GM20431 (cell line): ENCODE measurements at regions not wholly inside any gene's neighbourhood (a gene's known extent, or its start where the extent isn't known, plus 50 kb on each side); places are given as distances from the start of the nearest gene placed in this dataset.

Experiments used
- in situ Hi-C: fragments of 300-500 bp; cut with MseI, MboI; formaldehyde crosslinking; loops from one replicate; pipeline ENCODE4 v1.15.0; 2020; ENCODE audit warnings: low sequenced_read_pairs; ENCODE audit not compliant: unreplicated experiment

DNA sequence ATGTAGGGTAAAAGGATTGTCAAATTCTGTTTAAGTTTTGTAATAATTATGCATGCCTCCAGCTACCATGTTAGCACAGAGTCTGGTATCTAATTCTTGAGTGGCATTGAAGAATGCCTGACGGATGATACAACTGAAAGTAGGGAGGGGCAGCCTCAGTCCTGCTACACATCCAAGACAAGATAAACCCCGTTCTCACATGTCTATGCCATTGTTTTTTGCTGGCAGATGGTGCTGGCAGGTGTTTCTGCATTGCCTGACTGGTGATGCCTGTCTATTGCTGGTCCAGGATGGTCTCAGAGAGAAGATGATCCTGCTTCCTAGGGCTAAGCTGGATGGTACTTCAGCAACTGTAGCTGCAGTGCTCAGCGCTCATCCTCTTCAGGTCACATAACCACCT is 245.8 kb upstream of the NAV3 start:
- in situ Hi-C loops, result no loop called here

DNA sequence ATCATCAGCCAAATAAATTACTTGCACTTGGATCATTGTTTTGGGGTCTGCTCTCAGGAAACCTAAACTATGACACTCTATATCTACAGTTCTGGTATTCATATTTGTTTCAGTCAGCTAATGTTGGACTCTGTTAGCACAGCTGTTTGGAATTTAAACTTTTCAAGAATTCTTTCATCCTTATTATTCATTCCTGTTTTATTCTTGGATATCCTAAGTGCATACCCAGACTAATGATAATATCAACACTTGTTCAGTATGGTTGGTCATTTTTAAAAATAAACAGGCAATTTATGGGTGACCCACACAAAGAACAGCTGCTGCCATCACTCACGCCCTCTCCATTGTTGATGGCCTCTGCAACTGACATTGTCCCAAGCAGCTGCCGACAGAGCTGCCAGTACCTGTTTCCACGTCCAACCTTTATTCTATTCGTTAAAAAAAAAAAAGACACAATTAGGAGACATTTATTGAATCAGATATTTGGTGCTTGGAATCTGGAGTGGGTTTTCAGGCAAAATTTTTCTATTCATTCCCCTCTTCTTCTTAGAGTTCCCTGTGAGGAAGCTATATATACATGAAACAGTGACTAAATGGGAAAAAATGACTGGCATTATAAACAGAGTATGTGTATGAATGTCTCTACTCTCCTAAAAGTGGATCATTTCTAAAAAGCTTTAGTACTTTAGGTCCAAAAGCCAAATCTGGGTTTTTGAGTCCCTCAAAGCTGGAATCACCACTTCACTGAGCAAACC is 252.1 kb upstream of the NAV3 start:
- in situ Hi-C loops, result no loop called here

DNA sequence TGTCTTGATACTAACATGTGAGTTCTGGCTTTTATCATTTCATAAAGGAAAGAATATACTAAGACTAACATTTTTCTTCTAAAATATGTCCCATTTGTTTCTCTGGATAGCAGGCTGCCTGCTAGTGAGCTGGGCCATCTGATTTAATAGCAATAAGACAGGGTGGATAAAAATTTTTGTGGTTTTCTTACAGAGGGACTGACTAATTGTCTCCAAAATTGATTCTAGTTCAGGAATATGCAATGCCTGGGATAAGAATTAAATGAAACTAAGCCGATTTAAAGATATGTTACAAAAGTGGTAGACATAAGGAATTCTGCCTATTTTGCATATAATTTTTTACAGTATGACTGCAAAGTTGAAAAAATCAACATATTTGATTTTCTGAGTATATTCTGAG is 252.9 kb upstream of the NAV3 start:
- in situ Hi-C loops, result no loop called here

DNA sequence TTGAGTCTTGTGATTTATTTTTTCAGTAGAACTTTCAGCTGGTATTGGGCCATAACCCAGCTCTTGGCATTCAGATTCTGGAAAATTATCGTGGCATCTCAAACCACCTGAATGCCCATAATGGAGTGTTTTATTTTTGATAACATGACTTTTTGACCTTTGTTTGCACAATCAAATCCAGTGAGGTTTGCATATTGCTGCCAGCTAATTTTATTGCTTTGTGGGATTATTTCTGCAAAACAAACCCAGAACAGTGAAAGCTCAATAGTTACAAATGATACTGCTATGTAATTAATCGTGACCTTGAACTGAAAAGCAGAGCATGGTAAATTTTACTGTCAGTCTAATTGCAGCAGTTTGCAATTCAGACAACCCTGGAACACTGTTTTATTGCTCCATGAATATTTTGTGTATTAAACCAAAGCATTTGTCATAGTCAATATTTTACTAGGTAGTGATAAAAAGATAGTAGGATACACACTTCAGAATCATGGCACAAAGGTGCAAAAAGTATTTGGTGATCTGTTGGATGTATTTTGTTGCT is 255.2 kb upstream of the NAV3 start:
- in situ Hi-C loops, result no loop called here

DNA sequence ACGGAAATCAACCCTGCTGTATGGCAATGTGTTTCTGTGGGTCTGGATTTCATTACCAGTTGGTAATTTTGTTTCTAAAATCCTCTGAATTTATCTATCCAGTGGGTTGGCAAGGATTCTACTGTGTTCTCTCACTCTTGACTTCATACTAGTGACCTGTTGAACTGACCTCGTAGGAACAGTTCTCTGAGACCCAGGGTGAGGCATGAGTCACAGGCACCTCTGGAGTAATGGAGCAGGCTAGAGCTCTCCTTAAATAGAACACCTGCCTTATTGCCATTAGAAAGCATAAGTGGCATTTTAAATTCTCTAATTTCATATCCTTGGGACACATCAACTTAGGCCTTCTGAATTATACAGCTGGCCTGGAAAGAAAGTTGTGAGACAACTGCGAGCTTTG is 258.3 kb upstream of the NAV3 start:
- in situ Hi-C loops, result no loop called here

DNA sequence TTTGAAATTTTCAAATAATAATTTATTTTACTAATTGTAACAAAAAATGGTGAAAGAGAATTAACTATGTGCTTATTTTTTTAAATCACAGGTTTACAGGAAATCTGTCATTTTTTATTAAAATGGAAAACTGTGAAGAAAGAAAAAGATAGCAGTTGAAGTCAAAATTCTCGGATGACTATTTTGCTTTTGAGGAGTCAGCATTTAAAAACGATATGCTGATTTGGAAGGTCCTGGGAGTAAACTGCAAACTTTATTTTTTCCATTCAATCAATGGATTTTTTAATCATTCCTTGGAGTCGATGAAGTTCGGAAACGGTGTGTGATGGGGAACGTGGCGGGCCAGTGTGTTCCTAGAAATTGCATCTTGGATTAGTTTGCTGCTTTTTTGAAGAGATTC is 258.9 kb upstream of the NAV3 start:
- in situ Hi-C loops, result no loop called here

DNA sequence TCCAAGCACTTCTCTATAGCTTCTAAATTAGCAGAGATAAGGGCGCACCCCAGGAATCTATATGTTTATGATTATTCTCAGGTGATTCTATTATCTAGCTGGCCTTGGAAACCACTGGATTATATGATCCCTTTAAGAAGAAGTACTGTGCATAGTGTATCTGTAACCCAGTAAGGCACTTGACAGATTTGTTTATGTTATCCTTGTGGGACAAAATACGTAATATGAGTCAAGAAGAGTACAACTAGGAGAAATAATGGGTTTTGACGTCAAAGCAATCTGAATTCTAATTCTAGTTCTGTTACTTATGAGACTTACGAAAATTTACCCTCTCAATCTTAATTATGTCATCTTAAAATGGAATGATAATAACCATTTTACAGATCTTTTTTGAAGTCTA is 259.6 kb upstream of the NAV3 start:
- in situ Hi-C loops, result no loop called here

DNA sequence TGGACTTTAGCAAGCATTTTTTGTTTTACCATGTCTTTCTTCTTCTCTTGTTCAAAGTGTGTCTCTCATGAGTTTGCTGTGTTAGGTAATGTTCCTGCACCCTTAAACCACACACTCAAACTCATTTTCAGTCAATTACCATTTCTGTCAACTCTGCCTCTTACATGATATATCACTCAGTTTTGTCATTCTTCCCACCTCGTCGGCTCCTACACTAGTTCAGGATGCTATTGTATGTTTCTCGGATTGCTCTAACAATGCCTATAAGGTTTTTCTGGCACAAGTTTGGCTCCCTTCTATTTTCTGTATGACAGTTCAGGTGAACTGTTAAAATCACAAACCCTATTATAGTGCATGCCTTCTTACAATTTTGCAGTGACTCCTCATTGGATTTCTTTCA is 260.8 kb upstream of the NAV3 start:
- in situ Hi-C loops, result no loop called here

DNA sequence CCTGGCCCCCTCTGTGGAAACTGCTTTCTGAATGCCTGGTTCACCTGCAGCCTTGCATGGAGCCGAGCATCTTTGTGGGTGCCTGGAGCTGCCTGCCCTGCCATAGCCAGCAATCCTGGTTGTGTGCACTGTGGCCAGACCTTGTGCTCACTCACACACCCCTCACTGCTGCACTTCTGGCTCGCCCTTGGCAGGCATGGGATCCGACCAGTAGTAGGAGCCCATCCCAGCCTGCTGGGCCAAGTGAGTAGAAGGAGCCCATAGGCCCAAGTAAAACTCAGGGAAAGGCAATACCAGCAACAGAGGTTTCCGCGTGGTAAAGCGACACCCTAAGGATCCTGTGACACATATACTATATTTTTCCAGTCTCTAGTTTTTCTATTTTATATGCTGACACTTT is 270.0 kb upstream of the NAV3 start:
- in situ Hi-C loops, result no loop called here

DNA sequence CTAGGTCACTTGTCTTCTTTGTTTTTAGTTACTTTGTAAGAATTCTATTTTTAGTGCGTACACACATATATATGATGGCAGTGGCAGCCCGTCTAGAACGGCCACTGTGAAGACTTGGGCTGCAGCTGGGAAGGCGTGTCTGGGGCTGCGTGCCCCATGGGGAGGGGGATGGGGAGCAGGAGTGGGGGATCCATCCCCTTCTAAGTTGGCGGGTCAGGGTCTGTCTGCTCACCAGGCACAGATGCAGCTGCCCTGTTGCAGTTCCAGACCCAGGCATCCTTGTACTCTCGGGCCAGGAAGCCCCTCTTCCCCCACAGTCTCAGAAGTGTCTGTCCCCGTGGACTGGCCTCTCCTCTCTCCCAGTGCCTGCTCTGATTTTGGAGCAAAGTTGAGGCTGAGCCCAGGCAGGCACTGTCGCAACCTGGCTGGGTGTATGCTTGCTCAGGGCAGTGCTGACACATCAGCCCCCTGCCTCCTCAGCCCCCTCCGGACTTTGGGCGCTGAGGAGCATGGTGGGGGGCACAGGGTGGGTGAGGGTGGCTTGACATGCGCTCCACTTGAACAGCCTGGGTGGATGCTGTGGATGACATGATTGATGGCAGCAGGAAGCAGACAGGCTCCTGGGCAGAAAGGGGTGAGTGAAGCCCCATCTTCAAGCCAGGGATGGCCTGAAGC is 271.2 kb upstream of the NAV3 start:
- in situ Hi-C loops, result no loop called here

DNA sequence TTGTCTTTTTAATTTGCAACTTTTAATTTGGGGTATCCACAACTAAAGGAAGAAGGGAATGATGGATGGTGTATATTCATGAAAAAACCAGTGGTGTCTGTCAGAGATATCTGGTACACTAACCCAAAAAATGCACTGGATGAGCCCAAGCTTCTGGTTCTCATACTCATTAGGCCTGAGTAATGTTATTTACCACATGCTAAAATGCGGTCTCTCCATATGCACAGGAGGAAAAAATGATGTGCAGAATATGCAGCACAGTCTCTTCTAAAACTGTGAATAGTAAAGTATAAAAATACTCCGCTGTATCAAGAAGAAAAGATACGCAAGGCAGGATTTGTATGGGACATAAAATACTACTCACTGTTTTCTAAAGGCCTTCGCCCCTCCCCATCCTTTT is 275.6 kb upstream of the NAV3 start:
- in situ Hi-C loops, result no loop called here

DNA sequence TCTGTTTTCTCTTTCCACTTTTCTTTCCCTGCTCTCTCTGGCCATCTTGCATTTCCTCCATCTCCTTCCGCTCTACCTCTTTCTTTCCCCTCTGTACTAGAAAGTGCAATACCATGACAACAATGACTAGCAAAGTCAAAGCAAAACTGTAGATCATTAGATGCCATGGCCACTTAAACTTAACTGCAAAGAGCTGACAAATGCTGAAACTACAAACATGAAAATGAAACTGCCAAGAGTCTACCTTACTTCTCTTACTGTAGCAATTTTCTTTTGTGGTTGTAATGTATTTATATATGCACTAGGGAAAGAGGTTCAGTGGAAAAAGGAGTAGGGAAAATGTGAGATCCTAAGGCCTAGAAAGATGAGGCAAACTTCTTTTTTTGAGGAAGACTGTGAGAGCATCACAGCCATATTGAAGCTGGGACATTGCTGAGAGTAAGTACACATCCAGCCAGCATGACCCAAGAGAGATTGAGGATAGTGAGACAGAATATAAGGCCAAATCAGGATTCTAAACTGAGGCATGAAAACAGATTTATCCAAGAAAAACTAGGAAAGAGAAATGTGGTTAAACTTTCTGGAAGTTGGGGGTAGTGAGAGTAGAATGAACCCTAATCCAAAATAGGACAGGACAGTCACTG is 276.6 kb upstream of the NAV3 start:
- in situ Hi-C loops, result no loop called here

DNA sequence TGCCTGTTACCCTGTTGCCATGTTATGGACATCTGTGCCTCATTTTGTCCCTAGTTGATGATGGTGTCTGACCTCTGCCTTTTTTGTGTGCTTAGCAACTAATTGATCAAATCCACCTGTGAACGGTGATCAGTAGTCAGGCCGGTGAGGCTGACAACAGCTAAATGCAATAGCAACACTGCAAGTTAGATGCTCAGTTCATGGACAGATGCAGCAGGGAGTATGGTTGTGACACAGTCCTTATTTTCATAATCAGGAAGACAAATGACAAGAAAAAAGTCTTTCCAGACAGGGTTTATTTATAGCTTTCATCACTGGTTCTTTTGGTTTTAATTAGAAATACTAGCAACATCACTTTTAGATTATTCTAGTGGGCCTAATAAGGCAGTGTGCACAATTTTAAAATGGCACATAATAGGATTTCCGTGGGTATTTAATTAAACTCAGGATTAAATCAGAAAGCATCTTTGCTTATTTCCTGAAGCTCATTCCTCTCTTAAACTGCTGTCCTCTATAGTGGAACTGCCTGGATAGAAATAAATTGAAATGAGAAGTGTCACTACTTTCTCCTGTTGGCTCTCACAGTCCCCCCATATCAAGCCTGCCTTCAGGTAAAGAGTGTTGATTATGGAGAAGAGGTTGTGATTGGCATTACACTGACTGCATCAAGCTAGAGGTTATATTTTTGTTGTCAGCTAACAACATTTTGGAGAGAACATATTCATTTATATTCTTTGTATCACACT is 281.1 kb upstream of the NAV3 start:
- in situ Hi-C loops, result no loop called here

DNA sequence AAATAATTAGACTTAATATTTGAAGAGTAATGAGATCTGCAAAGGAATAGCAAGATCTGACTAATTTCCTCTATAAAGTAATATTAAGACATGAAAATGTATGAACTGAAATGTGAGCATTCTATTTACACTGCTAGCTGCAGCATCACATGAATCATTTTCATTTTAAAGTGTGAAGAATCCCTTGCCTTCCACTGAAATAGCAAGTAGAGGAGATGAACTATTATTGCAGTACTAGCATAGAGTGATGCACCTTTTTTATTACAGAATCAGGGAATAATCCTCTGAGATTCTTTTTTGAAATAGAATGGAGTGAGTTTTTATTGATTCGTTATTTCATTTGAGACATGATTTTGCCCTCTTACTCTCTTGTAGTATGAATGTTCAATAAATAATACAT is 281.9 kb upstream of the NAV3 start:
- in situ Hi-C loops, result no loop called here

DNA sequence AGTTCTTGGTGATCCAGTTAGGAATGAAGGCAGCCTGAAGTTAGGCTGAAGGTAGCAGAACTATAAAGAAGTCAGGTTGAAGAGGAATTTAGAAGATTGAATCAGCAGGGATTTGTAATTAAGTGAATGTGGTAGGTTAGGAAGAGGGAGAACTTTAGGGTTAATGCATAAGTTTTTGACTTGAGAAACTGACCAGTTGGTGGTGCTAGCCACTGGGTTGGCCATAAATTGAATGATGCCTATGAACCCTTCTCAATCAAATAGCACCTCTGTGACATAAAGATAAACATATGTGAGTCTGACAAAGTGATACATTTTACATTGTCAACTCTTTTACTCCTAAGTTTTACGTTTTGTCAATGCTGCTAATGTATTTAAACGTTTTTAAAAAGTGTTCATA is 290.6 kb upstream of the NAV3 start:
- in situ Hi-C loops, result no loop called here

DNA sequence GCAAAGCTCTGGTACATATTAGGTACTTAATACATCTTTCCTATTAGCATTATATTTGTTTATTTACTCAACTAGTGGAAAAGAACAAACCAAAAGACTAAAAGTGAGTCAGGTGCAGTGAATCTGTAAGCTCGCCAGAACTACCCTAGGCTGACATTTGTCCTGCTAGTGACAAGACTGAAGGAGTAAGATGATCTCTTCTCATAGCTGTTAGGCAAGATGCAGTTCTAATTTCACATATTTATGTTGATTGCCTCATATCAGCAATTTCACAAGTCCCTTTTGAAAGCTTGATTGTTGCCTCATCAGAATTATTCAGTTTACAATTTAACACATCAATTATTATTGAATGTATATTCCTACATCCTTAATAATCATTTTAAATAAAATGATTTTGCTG is 293.0 kb upstream of the NAV3 start:
- in situ Hi-C loops, result no loop called here

DNA sequence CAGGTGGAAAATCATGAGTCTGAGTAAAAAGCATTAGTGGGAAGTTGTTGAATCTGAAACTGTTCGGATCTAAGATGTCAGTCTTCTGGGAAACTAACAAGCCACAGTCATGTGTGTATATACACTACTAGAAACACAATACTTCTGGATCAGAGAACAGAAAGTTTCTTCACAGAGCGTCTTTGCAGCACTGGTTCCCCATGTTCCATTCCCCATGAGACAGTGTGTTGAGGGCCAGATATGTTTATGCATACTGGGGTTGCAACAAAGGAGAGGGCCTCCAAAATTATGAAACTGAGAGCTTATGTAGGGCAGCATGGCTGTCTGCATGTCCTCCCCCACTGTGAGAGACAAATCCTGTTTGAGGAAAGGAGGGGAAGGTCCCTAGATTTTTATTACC is 295.0 kb upstream of the NAV3 start:
- in situ Hi-C loops, result no loop called here

DNA sequence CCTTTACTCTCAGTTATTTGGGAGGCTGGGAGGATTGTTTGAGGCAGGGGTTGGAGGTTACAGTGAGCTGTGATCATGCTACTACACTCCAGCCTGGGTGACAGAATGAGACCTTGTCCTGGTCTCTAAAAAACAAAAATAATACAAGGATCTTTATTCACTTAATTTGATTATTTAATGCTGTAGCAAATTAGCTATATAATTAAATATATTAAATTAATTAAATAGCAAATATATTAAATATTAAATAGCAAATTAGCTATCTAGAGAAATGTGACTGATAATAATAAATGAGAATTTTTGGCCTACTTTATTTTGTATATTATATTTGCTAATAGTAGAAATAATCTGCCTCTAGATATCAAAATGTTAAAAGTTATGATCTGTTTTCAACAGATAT is 298.8 kb upstream of the NAV3 start:
- in situ Hi-C loops, result no loop called here

DNA sequence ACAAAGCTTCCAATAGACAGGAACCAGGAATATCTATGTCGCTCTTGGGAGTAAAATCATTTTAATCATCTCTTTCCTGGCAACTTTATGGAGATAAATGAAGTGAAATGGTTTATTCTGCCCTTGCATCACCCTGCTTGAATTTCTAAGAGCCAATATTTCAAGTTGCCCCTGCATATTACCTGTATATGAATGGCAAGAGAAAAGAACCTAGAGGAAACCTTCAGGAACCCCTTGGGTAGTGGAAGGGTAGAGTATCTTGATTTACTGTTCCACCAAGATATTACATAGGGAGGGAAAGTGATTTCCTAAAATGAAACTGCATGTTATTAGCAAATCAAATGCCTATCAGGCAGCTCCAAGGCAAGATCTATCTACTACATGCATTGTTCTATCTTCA is 308.4 kb upstream of the NAV3 start:
- in situ Hi-C loops, result no loop called here

DNA sequence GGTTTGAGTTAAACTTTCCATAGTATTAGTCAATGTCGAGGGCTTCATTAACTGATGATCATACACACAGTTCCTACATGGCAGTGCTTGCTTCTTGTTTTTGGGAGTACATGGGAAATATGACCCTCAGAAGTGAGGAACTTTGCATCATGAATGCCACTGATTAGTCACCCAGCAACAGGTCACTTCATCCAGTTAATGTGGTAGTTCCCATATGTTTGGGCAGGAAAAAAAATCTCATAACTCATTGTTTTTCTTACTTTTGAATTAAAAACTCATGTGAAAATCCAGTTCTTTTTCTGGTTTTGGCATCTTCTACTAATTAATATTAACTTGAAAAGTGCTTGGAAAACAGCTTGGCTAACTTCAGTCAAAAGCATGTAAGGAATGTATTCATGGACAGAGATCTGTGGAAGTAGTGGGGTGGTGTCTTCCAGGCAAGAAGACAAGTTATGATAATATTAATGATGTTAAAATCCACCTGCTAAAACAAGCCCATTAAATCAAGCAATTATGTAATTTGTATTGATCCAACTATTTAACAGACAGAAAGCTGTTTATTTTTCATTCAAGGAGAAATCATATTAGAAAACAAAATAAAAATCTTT is 309.1 kb upstream of the NAV3 start:
- in situ Hi-C loops, result no loop called here
